HG03175 (cell line): ENCODE measurements at regions not wholly inside any gene's neighbourhood (a gene's known extent, or its start where the extent isn't known, plus 50 kb on each side); places are given as distances from the start of the nearest gene placed in this dataset.

Source experiments
- ATAC-seq: cut with Tn5 transposase; IDR thresholded peaks from one replicate; pipeline ENCODE4 v1.9.1; 2021; ENCODE audit warnings: mild to moderate bottlenecking, moderate library complexity; ENCODE audit not compliant: unreplicated experiment

DNA sequence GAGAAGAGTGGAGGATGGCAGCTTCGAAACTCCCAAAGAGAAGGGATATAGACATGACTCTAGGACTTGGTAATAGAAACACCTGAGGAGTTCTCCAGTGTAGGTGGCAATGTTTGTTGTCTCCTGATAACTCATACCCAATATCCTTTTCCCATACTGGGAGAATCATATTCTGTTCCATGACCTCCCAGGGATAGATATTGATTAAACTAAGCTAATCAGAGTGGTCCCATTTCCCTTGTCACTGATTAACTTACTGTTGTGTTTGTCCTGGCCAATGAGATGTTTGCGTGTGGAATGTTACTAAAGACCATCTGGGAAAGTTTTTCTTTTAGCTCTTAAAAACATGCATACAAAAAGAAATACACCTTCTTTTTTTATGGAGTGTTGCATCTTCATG, 85.6 kb downstream of the RPL22L1 start:
- ATAC-seq = no peak

DNA sequence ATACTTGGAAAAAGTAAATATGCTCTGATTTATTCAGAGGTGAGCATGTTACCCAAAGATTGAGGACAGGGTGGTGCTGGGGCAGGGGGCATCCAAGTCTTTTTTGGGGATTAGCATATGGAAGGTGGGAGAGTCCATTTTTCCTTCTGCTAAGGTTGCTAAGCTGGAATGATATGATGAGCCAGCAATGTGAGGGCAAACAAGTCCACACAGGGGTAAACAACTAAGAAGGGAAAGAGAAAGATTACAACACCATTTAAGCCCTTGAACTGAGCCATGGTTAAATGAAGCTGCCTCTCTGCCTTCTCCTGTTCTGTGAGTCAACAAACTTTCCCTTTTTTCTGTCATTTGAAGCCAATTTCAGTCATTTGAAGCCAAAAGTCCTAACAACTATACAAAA, 89.0 kb downstream of the RPL22L1 start:
- no peak for ATAC-seq

DNA sequence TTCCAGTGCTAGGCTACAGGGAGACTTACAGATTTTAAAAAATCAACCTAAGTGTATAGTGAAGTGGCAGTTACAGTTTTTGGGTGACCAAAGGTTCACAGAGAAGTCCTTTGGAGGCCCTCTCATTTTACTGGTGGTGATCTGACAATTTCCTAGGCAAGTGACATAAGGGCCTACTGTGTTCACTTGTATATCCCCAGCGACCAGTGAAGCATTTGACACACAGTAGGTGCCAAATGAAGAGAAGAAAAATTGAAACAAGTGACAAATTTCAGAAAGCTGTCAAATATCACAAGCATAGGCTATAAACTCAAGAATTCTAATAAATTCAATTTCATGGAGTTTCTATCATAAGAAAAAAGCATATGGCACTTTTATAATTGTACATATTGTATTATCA, 89.5 kb downstream of the RPL22L1 start:
- ATAC-seq = no peak

DNA sequence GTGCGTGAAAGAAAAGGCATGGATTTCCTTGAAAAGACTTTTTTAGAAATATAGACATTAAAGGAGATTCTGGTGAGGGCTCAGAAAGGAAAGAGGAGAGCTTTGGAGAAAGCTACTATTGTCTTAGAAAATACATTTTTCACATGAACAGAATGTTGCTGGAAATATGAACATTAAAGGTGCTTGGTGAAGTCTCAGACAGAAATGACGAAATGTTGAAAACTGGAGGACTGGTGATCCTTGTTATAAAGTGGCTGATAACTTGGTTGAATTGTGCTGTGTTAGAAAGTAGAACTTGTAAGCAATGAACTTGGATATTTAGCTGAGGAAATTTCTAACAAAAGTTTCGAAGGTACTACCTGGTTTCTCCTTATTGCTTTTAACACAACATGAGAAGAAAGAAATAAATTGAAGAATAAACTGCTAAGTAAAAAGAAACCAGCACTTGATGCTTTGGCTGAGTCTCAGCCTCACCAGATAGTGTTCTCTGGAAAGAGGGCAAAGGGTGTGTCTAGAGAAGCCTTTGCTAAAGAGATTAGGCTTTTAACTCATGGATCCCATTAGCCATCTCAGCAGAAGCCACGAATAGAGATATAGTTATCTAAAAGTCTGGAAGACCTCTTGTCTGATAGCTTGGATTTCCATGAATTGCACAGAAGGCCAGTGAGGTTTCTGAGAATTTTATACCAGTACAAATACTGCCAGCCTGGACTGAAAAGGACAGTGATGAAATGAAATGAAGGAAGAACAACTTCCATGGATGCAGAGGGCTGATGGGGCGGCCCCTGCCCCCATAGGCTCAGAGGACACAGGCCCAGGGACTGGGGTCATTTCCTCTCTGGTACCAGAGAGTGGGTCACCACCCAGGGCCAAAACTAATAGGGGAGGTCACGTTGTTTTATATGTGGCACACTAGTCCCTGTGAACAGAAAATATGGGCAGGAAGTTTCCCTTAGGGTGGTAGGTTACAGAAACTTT, 91.5 kb downstream of the RPL22L1 start:
- no peak for ATAC-seq

DNA sequence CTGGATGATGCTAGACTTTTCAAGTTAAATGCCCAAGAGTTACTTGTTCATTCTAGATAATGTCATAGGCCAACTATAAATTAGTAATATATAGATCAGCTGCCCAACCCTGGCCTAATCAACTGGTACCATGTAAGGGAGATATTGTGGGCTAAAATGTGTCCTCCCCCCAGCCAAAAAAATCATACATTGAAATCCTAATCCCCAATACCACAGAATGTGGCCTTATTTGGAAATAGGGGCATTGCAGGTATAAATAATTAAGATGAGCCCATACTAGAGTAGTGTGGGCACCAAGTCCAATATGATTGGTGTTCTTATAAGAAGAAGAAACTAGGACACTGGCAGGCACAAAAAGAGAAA, 92.5 kb downstream of the RPL22L1 start:
- ATAC-seq = no peak

DNA sequence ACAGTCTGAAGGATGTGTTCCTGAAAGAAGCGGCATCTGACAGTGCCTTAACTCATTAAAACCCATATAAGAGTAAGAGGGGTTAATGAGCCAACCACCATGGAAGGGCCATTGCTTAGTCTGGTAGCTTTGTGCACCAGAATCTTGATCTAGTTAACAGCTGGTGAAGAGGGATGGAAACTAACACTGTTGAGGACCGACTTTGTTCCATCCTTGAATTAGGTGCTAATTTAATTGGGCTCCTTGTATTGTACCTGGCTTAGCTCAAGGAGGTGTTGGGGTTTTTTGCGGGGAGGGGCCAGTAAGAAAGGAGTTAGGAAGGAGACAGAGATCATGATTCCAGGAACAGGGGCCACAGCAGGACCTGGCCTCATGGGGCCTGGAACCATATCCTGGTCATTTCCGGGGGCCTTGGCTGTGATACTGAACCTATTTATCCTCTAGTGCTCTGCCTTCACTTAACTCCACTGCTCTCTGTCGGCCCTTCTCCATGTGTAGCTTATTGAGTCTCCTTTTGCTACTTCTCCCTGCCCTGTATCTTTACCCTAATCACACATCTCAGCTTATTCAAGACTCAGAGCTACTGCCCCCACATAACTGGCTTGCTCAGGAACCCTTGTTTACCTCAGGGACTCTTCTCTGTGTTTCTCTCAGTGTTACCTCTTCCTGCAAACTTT, 93.0 kb downstream of the RPL22L1 start:
- ATAC-seq = no peak

DNA sequence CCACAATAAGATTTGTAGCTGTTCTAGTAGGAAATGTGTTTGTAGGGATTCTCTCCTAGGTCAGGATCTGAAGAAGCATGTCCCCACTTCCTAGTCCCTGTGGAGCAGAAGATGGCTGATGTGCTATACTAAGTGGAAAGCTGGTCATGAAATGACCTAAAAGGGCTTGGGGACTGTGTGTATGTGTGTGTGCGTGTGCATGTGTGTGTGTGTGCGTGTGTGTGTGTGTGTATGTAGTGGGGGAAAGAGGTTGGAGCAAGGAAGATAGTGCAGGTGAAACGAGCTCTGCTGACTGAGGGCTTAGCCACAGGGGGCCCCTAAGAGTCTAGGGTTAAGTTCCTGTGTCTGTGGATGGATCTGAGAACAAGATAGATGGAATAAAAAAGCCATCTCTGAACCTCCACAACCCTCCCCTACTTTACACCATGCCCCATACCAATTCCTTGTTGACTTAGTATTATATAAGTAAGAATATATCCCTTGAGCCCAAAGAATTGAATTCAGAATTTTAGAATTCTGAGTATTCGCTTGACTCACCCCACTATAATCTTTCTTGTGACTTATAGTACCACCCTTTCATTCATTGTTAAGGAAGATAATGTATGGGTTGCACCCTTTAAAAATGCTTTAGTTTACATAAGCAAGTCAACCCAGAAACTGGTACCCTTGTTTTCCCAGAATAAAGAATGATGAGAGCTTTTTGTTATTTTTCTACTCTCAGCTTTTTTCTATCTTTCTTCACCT, 96.1 kb downstream of the RPL22L1 start:
- ATAC-seq = no peak

DNA sequence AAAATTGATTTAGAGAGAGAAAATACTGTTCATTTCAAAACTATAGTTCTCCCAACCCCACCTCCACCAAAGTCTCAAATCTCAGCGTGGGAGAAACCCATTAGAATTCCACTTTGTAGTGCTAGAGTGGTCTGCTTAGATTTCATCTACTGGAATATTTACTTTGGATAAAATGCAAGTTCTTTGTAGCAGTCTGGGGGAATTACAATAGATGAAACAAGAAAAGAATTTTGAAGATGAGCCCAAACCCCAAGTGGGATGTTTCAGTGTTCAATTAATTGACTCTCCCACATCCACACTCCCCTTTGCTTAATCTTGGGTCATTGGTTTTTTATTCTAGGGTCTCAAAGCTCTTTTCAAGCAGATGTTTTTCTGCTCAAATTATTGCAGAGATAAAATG, 97.8 kb downstream of the RPL22L1 start:
- no peak for ATAC-seq

DNA sequence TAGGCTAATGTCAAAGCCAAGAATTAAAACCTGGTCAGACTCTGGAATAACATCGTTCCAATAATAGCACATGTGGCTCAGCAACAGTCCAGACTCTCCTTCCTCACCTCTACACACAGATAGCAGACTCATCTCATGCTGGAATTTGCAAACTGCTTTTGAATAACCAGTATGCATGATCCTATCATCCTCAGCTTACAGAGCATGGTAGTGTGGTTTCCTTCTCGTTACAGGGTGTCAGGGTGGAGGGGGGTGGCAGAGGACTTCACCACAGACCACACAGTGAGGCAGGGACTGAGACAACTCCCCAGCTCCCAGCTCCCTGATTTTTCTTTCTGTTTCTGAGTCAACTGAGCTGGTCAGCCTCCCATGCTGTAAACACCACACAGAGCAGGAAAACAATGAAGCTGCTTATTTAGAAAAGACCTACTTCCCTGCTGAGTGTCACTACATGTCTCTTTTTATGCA, 101.6 kb downstream of the RPL22L1 start:
- ATAC-seq = no peak

DNA sequence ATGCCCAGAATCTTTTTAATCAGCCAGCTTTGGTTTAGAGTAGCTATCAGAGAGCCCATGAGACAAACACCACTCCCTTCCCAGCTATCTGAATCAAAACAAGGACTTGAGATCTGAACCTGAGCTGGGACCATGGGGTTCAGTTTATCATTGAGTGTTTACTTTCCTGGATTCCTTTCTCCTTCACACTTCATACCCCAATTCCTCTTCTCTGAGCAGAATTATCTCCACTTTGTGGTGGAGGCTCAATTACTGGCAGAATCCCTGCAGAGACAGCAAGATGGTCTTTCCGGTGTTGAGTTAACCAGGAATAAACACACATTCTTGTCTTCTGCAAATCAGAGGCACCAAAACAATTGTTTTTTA, 102.4 kb downstream of the RPL22L1 start:
- no peak for ATAC-seq

DNA sequence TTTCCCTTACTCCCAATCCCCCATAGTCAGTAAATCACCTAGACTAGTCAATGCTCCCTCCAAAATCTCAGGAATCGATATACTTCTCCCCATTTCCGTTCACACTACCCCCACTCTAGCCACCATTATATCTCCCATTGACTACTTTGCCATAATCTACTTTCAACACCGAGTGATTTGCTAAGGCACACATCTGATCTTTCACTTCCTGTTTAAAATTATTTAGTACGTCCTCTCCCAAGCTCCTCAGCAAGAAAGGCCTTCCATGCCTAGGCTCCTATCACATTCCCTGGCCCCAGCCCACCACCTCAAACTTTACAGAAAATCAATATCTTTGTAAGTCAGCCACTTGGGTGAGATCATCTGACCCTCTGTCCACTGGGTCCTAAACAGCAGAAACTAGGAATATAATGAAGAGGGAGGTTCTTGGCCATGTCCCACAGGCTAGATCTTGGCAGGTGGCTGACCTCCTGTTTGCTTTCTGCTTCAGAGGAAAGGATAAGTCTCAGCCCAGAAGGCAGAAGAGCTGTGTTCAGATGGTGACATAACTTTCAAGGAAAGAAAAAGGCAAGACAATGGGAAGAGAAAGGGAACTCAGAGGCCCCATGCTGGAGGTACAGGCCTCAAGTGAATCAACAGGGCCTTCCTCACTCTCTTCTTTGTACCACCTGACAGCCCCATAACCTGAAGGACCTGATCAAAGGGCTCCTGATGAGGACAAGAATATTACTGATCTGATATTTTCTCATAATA, 103.0 kb downstream of the RPL22L1 start:
- ATAC-seq = no peak

DNA sequence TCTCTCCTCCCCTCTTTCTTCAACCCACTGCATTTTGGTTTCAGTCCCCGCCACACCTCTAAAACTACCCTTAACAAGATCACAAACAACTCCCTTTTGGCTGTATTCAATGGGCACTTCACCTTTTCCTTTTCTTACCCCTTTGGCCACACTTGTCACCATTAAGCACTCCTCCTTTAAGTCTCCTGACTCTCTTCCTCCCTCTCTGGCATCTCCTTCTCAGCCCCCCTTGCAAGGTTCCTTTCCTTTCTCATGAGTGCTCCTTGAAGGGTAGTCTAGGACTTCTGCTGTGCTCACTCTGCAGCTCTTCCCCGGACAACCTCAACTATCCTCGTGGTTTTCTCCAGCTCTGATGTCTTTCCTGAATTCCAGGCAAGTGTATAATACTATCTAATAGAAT, 103.7 kb downstream of the RPL22L1 start:
- no peak for ATAC-seq

DNA sequence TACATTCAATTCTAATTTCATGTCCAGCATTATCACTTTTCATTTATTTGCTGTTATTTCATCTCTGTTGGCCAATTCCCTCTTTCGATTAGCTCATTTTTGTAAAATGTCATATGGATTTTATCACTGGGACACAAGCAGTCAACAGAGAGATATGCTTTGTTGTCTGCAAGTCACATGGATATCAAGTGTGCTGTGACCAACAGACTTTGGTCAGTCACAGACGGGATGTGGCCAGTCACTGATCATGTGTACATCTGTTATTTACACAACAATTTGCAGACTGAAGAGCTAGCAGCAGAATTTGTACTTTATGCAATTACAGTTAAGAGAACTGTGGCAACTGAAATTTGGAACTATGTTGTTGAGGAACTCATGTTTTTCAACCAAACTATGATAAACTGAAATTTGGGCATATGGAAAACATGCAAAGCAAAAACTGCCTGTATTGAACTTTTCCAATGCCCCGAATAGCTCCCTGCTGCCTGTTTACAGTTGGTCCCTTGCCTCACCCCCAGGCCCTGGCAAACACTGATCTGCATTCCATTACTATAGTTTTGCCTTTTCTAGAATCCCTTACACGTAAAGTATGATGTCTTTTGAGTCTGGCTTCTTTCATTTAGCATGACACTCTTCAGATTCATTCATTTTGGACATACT, 104.4 kb downstream of the RPL22L1 start:
- no peak for ATAC-seq

DNA sequence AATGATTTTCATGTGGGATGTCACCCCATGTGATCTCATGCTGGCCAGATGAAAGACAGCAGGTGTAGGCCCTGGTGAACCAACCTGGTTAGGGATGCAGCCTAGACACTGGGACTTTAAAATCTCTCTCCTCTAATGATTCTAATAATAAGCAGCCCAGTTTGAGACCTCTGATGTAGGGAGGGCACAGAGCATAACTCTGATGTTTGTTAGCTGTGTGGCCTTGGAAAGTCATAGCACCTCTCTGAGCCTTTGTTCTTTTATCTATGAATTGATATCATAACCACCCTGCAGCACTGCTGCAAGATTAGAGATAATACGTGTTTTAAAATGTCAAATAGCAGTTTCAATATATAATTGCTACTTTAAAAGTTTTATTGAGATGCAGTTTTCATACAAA, 106.0 kb downstream of the RPL22L1 start:
- no peak for ATAC-seq

DNA sequence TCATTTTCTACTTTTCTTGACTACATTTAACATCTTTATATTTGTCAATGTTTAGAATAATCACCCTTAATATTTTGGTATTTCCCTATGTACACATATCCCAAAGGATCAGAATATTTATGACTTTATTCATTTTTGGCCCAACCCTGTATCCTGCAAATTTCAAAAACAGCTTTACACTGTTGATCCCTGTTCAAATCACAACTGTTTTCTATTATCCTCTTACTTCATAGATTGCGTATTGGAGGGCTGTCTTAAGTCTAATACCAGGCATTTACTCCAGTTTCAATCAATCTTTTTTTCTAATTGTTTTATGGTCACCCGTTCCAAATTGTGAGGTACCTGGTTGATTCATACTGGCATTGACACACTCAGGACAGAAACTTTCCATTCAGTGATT, 107.9 kb downstream of the RPL22L1 start:
- no peak for ATAC-seq

DNA sequence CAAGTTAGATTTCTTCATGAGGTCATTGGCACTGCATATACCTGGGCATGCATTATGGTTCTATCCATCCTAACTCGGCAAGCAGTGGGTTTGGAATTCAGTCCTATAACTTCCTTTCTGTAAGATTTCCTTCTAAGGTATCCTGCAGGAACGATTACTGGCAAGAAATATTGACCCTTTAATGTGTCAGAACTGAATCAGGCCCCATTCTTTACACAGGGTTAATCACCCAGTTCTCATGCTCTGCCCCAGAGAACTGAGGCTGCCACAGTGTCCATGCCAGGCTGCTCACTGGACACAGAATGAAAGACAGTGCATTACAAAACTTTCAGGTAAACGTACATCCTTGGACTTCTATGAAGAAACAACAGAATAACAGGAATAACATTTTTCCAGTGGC, 108.9 kb downstream of the RPL22L1 start:
- ATAC-seq = no peak

DNA sequence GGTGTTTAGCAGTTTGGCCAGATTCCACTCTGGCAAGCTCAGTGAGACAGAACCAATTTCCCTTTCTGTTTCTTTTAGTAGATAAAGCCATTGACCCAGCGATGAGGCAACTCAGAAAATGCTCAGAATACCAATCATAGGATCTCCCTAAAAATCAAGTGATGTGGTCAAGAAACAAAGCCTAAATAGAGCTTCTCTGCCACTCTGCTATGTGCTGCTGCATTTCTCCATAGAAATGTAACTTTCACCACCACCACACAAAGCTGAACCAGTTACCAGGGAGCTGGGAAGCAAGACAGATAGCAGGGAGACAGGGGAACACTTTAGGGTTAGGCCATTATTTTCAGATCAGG, 109.8 kb downstream of the RPL22L1 start:
- no peak for ATAC-seq

DNA sequence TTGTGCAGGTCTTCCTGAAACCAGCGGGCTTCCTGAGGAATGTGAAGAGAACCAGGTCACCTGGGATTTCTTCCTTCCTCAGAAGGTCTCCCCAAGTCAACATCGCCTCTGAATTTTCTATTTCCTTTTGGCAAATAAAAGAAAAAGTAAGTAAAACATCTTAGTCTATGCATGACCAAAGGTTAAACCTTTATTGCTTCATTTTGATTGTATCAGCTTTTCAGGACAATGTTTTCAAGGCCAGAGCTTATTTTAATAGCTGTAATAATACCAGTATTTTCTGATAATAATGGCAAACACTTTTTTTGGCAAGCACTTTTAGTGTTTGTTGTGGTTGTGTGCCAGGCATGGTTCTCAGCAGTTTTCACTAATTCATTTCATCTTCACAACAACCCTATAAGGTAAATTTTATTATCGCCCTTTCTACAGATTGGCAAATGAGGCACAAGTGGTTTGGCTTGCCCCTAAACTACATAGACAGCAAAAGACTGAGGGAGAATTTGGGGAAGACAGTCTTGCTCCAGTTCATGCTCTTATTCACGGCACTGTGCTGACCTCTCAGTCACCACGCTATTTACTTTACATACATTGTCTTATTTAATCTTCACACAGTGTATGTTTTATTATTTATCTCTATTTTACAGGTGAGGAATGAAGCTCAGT, 110.4 kb downstream of the RPL22L1 start:
- ATAC-seq = no peak

DNA sequence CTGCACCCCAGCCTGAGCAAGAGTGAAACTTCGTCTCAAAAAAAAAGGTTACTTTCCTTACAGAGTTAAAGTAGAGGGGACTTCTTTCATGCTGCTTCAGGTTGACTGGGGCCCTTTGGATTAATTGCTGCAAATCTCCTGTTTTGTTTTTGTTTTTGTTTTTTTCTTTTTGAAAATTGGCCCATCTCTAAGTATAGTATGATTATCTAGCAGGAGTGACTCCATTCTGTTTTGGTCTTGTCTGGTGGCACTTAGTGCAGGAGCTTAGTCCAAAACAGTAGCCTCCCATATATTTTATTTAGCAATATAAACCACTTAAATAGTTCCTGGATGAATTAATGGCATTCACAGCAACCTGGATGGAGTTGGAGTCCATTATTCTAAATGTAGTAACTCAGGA, 113.0 kb downstream of the RPL22L1 start:
- no peak for ATAC-seq

DNA sequence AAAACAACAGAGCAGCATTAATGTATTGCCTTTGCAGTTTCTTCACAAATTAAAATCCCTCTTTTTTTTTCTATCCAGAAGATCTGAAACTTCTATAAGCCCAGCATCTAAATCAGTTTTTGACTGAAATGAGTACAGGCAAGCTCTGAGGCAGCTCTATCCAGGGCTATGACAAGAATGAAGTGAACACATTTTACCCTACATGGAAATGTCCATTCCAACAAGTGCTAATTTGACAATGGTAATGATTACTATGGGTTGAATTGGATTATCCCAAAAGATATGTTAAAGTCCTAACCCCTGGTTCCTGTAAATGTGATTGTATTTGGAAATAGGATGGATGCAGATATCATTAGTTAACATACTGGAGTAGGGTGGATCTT, 115.7 kb downstream of the RPL22L1 start:
- no peak for ATAC-seq
